Esophagus muscularis mucosa (tissue), 4 donors: ENCODE measurements at regions not wholly inside any gene's neighbourhood (a gene's known extent, or its start where the extent isn't known, plus 50 kb on each side); places are given as distances from the start of the nearest gene placed in this dataset.
"Not testable (repeated sequence)": the region's sequence is repeated elsewhere in the genome, so short reads cannot be mapped to it uniquely, and the experiment has no call there.

Experiments
- DNase-seq: peaks from one replicate; pipeline ENCODE4 v3.0.0-alpha.2; 2017; ENCODE audit errors: extremely low spot score
- H3K27ac ChIP-seq, 4 donors: fragments of 200-600 bp; sonication (generic); replicated peaks in 1 of 4; 1 replicate in 3 of 4; 2 replicates in 1 of 4; pipeline ENCODE4 v1.5.1; 2016 to 2019; ENCODE audit warnings: mild to moderate bottlenecking in 1 of 4
- H3K27me3 ChIP-seq, 4 donors: fragments of 200-600 bp; sonication (generic); one replicate each; pipeline versions ENCODE4 v1.5.1 to v1.6.0; 2016 to 2019
- H3K36me3 ChIP-seq, 4 donors: fragments of 200-600 bp; sonication (generic); one replicate each; pipeline ENCODE4 v1.5.1; 2016 to 2019
- H3K4me1 ChIP-seq, 4 donors: fragments of 200-600 bp; sonication (generic); one replicate each; pipeline ENCODE4 v1.5.1; 2016 to 2019
- H3K4me3 ChIP-seq, 4 donors: fragments of 200-600 bp; sonication (generic); 1 replicate in 2 of 4; 2 replicates in 2 of 4; pipeline ENCODE4 v1.5.1; 2016 to 2019; ENCODE audit warnings: mild to moderate bottlenecking in 4 of 4, moderate library complexity in 1 of 4
- H3K9me3 ChIP-seq, 4 donors: fragments of 200-600 bp; sonication (generic); 1 replicate in 3 of 4; 2 replicates in 1 of 4; pipeline ENCODE4 v1.5.1; 2016 to 2019
- CTCF ChIP-seq, 3 experiments: fragments of 200-600 bp in 2 of 3; fragments of 450-650 bp in 1 of 3; sonication (generic) in 2 of 3; IDR thresholded peaks; one replicate each; pipeline ENCODE4 v1.5.1; 2017 to 2019; ENCODE audit warnings: antibody characterized with exemption in 3 of 3, mild to moderate bottlenecking in 2 of 3, moderate library complexity in 1 of 3
- EP300 ChIP-seq: sonication (generic); formaldehyde crosslinking; IDR thresholded peaks from one replicate; pipeline ENCODE4 v1.6.1; 2017; ENCODE audit warnings: antibody characterized with exemption
- POLR2A ChIP-seq: fragments of 450-650 bp; IDR thresholded peaks from one replicate; pipeline ENCODE4 v1.6.1; 2017; ENCODE audit warnings: antibody characterized with exemption, moderate library complexity, mild to moderate bottlenecking, low read depth
- POLR2AphosphoS5 ChIP-seq, 2 donors: sonication (generic); formaldehyde crosslinking; IDR thresholded peaks; one replicate each; pipeline ENCODE4 v1.6.1; 2017; ENCODE audit warnings: antibody characterized with exemption in 2 of 2
- WGBS: methylation state at CpG from one replicate; pipeline ENCODE4 v1.1.5; 2018; 5-methylcytosine and 5-hydroxymethylcytosine counted together
- intact Hi-C: fragments of 100-400 bp; cut with DNase I; formaldehyde crosslinking; loops from one replicate; pipeline ENCODE4 v1.15.1; 2023

DNA sequence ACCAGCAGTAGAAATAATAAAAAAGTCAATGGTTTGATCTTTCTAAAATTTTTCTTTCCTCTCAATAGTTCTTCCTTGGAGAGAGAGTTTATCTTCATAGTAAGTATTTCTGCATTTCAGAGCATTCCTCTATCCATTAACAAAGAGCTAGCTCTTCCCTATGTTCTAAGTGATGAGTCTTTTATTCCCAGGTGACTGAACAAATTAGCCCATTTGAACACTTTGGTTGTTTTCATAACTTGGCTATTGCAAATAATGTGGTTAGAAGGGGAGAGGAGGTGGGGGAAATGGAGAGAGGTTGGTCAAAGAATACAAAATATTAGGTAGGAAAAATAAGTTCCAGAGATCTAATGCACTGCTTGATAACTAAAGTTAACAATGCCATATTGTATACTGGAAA lies 598.9 kb downstream of the KCNT2 start:
- Histone ChIP-seq H3K36me3 (no peaks in the 10 kb centered on the region), H3K9me3 (no peaks in the 10 kb centered on the region), H3K27me3 (no peaks in the 10 kb centered on the region), H3K27ac (no peak overlapping the region), H3K4me1 (no peaks in the 10 kb centered on the region), H3K4me3 (no peak overlapping the region)
- intact Hi-C loops = no loop called here
- DNase-seq = no peak
- TF ChIP-seq POLR2A (no peak), POLR2AphosphoS5 (IDR thresholded peaks at IDR 0.05) (no peak), EP300 (no peak), CTCF (IDR thresholded peaks at IDR 0.05) (no peak)

DNA sequence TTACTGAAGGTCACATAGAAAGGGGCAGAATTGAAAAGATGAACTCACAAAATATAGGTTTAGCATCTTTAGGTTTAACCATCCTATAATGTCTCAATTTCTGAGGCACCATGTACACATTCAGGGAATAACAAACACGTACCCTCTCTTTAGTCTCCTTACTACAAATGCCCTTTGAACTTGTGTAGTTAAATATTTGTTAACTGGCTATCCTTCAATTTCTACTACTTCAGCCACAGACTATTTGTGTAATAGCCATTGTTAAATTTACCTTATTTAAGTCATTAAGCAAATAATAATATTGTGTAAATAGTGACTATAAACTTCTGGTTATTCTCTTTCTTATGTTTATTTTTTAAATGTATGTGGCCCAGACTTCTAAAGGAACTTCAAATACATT lies 600.5 kb downstream of the KCNT2 start:
- Histone ChIP-seq H3K4me1 (no peaks in the 10 kb centered on the region), H3K36me3 (no peaks in the 10 kb centered on the region), H3K27ac (no peak overlapping the region), H3K27me3 (no peaks in the 10 kb centered on the region), H3K9me3 (no peaks in the 10 kb centered on the region), H3K4me3 (no peak overlapping the region)
- DNase-seq = no peak
- intact Hi-C loops = no loop called here
- 84% methylated on average over 1 of the region's 1 CpG for WGBS
- TF ChIP-seq CTCF (IDR thresholded peaks at IDR 0.05) = no peak
- TF ChIP-seq POLR2A = no peak
- no peak for TF ChIP-seq POLR2AphosphoS5 (IDR thresholded peaks at IDR 0.05)
- no peak for TF ChIP-seq EP300

- WGBS = 86% methylated on average over 1 of the region's 1 CpG
- H3K36me3 ChIP-seq = no peaks in the 10 kb centered on the region
- intact Hi-C loops = no loop called here
- TF ChIP-seq CTCF (IDR thresholded peaks at IDR 0.05) = no peak
- no peak for TF ChIP-seq POLR2AphosphoS5 (IDR thresholded peaks at IDR 0.05)
- TF ChIP-seq POLR2A = no peak
- no peak for TF ChIP-seq EP300
- H3K4me3 ChIP-seq = no peak overlapping the region
- no peak overlapping the region for H3K27ac ChIP-seq
- no peaks in the 10 kb centered on the region for H3K27me3 ChIP-seq
- DNase-seq = no peak
- H3K9me3 ChIP-seq = no peaks in the 10 kb centered on the region
- H3K4me1 ChIP-seq = no peaks in the 10 kb centered on the region
Observed at GRCh38 chr1:196005426-196005825, 602.8 kb downstream of the KCNT2 start.

DNA sequence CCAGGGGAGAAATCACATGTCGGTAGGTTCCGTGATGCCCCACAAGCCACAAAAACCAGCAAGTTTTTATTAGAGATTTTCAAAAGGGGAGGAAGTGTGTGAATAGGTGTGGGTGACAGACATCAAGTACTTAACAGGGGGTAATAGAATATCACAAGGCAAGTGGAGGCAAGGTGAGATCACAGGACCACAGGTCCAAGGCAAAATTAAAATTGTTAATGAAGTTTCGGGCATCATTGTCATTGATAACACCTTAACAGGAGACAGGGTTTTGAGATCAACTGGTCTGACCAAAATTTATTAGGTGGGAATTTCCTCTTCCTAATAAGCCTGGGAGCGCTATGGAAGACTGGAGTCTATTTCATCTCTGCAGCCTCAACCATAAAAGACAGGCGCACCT lies 603.9 kb downstream of the KCNT2 start:
- H3K4me3 ChIP-seq, H3K27ac ChIP-seq, H3K4me1 ChIP-seq, H3K36me3 ChIP-seq, DNase-seq, H3K27me3 ChIP-seq, H3K9me3 ChIP-seq, intact Hi-C loops: not testable (repeated sequence)
- 70% methylated on average over 5 of the region's 5 CpGs for WGBS

DNA sequence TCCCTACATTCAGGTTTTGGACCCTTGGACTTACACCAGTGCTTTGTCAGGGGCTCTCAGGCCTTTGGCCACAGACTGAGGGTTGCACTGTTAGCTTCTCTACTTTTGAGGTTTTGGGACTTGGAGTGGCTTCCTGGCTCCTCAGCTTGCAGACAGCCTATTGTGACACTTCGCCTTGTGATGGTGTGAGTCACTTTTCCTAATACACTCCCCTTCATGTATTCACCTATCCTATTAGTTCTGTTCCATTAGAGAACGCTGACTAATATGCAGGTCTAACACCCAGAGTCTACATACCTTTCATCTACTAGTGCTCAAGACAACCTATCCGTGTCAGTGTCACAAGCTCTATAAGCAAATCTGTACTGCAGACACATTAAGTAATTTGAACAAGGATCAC lies 605.3 kb downstream of the KCNT2 start:
- WGBS = 88% methylated on average over 3 of the region's 3 CpGs
- no peak for TF ChIP-seq POLR2A
- no peak for TF ChIP-seq POLR2AphosphoS5 (IDR thresholded peaks at IDR 0.05)
- no peak for TF ChIP-seq CTCF (IDR thresholded peaks at IDR 0.05)
- TF ChIP-seq EP300 = no peak
- no peaks in the 10 kb centered on the region for H3K9me3 ChIP-seq
- H3K4me3 ChIP-seq = no peak overlapping the region
- H3K27me3 ChIP-seq = no peaks in the 10 kb centered on the region
- no peaks in the 10 kb centered on the region for H3K4me1 ChIP-seq
- intact Hi-C loops = no loop called here
- DNase-seq = no peak
- no peak overlapping the region for H3K27ac ChIP-seq
- no peaks in the 10 kb centered on the region for H3K36me3 ChIP-seq

DNA sequence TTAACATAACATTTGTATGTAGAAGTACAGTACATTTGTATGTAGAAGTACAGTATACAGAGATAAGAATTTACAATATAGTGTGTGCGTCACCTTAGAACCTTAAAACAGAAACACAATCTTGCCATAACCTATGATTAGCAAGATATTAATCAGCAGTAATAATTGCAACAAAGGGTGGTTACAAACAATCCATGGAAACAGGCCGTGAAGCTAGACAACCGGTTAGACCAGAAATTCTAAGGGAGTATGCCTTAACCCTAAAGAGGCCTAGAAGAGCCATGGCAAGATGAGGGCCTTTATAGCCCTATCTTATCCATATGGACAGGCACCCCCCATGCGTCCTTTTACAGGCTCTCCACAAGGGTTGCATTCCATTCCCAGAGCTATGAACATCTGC lies 605.9 kb downstream of the KCNT2 start:
- intact Hi-C loops, H3K4me1 ChIP-seq, H3K4me3 ChIP-seq, H3K36me3 ChIP-seq, H3K27me3 ChIP-seq, H3K9me3 ChIP-seq, DNase-seq, H3K27ac ChIP-seq: not testable (repeated sequence)
- WGBS = 85% methylated on average over 4 of the region's 4 CpGs
